Karpas-422 (cell line): ENCODE measurements at regions not wholly inside any gene's neighbourhood (a gene's known extent, or its start where the extent isn't known, plus 50 kb on each side); places are given as distances from the start of the nearest gene placed in this dataset.

Source experiments
- DNase-seq: peaks from one replicate; pipeline ENCODE4 v3.0.0-alpha.2; 2015
- H2AFZ ChIP-seq: fragments of 200-600 bp; sonication (generic); 2 replicates; pipeline ENCODE4 v1.6.1; 2014; ENCODE audit warnings: antibody characterized with exemption, low read length, mixed read lengths
- H3K27ac ChIP-seq: fragments of 200-600 bp; sonication (generic); 2 replicates; pipeline ENCODE4 v1.5.1; 2014; ENCODE audit warnings: mild to moderate bottlenecking, low read length, moderate library complexity
- H3K27me3 ChIP-seq: fragments of 200-600 bp; sonication (generic); 2 replicates; pipeline ENCODE4 v1.6.1; 2014; ENCODE audit warnings: low read length, mixed read lengths
- H3K36me3 ChIP-seq: fragments of 200-600 bp; sonication (generic); 2 replicates; pipeline ENCODE4 v1.6.1; 2014; ENCODE audit warnings: low read length, mixed read lengths; ENCODE audit not compliant: insufficient read depth
- H3K4me1 ChIP-seq: fragments of 200-600 bp; sonication (generic); 2 replicates; pipeline ENCODE4 v1.6.1; 2014; ENCODE audit warnings: mild to moderate bottlenecking, low read length, mixed read lengths
- H3K4me2 ChIP-seq: fragments of 200-600 bp; sonication (generic); 2 replicates; pipeline ENCODE4 v1.6.1; 2014; ENCODE audit warnings: low read length, low read depth, mild to moderate bottlenecking; ENCODE audit not compliant: poor library complexity, severe bottlenecking
- H3K4me3 ChIP-seq: fragments of 200-600 bp; sonication (generic); 2 replicates; pipeline ENCODE4 v1.5.1; 2014; ENCODE audit warnings: mild to moderate bottlenecking, antibody characterized with exemption, low read length, mixed read lengths
- H3K79me2 ChIP-seq: fragments of 200-600 bp; sonication (generic); 2 replicates; pipeline ENCODE4 v1.6.1; 2014; ENCODE audit warnings: mild to moderate bottlenecking, low read length, mixed read lengths
- H3K9ac ChIP-seq: fragments of 200-600 bp; sonication (generic); 2 replicates; pipeline ENCODE4 v1.6.0; 2014; ENCODE audit warnings: low read length
- H3K9me2 ChIP-seq: fragments of 200-600 bp; sonication (generic), shearing (Covaris generic); replicated peaks from 2 replicates; pipeline ENCODE4 v1.6.0; 2014; ENCODE audit warnings: mild to moderate bottlenecking, low read length, moderate library complexity; ENCODE audit not compliant: insufficient read depth
- H3K9me3 ChIP-seq: fragments of 300-700, 200-600 bp; sonication (generic); 2 replicates; pipeline ENCODE4 v1.6.1; 2014; ENCODE audit warnings: low read length, mixed read lengths
- H4K20me1 ChIP-seq: fragments of 200-600 bp; sonication (generic); 2 replicates; pipeline ENCODE4 v1.6.1; 2014; ENCODE audit warnings: mild to moderate bottlenecking, antibody characterized with exemption, low read length, low read depth; ENCODE audit not compliant: insufficient read depth

DNA sequence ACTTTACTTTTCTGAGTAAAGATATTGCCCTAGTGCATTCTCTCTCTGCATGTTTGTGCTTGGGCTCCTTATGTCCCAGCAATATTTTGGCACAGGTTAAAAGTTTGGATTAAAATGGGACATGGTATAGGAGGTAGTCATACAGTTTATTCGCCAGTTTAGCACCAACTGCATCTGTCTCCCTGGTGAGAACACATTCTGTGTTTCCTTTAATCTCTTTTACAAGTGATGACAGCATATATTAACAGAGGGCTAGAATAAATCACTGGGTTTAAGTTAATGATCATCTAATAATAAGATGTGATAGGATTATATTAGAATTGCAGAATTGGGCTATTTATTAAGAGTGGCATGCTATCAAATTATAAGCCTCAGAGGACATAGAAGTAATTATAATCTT is 550.1 kb downstream of the LRRC70 start:
- no peak for DNase-seq

DNA sequence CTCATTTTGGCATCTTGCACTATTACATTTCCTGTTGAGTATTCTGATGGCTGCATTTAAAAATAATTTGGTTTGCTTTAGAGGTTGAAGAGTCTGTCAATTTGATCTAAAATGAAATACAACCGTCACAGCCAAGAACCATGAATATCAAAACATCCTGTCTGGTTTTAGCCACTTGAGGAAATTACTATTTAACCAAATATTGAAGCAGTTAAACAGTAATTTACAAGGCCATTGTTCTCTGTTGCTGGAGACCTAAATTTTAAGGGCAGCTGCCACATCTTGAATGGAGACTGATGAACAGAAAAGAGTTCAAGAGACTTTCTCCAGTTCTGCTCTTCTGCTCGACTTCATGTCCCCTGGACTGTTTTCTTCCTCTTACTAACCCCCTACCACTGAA is 549.4 kb downstream of the LRRC70 start:
- H3K9ac ChIP-seq, result no peak overlapping the region
- no peaks in the 10 kb centered on the region for H4K20me1 ChIP-seq
- no peaks in the 10 kb centered on the region for H3K9me2 ChIP-seq
- no peaks in the 10 kb centered on the region for H3K27me3 ChIP-seq
- no peak for DNase-seq
- H3K27ac ChIP-seq, result no peak overlapping the region
- H3K4me3 ChIP-seq, result no peak overlapping the region
- H3K79me2 ChIP-seq, result no peaks in the 10 kb centered on the region
- no peak overlapping the region for H3K4me2 ChIP-seq
- H3K4me1 ChIP-seq, result no peaks in the 10 kb centered on the region
- H3K9me3 ChIP-seq, result no peaks in the 10 kb centered on the region
- H2AFZ ChIP-seq, result no peak overlapping the region
- no peaks in the 10 kb centered on the region for H3K36me3 ChIP-seq

More for the DNA sequence above, 550.1 kb downstream of the LRRC70 start:
- Histone ChIP-seq H3K27me3 (no peaks in the 10 kb centered on the region), H3K36me3 (no peaks in the 10 kb centered on the region), H3K9me3 (no peaks in the 10 kb centered on the region), H3K27ac (no peak overlapping the region), H3K79me2 (no peaks in the 10 kb centered on the region), H3K4me3 (no peak overlapping the region), H2AFZ (no peak overlapping the region), H3K4me2 (no peak overlapping the region), H3K4me1 (no peaks in the 10 kb centered on the region), H4K20me1 (no peaks in the 10 kb centered on the region), H3K9me2 (no peaks in the 10 kb centered on the region), H3K9ac (no peak overlapping the region)

DNA sequence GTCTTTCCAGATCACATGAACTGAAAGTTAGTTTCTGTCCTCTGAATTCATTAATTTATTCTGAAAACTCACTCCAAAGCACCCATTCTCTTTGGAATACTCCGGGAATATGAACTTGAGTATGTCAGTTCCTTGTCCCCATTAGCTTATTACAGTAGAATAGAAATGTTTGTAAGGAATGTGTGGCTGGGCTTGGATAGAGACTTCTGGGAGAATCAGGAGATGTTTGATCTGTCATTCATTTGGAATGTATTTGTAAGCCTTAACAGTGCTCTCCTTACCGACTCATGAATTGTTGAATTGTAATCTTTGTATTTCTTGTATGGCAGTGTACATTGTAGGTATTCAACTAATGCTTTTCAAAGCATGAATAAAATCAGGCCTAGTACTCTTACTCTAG is 548.4 kb downstream of the LRRC70 start:
- no peaks in the 10 kb centered on the region for H3K36me3 ChIP-seq
- H3K4me1 ChIP-seq, result no peaks in the 10 kb centered on the region
- no peaks in the 10 kb centered on the region for H3K27me3 ChIP-seq
- H3K9ac ChIP-seq, result no peak overlapping the region
- no peak for DNase-seq
- H3K79me2 ChIP-seq, result no peaks in the 10 kb centered on the region
- H2AFZ ChIP-seq, result no peak overlapping the region
- H3K9me2 ChIP-seq, result no peaks in the 10 kb centered on the region
- H4K20me1 ChIP-seq, result no peaks in the 10 kb centered on the region
- H3K9me3 ChIP-seq, result no peaks in the 10 kb centered on the region
- H3K27ac ChIP-seq, result no peak overlapping the region
- H3K4me3 ChIP-seq, result no peak overlapping the region
- H3K4me2 ChIP-seq, result no peak overlapping the region

DNA sequence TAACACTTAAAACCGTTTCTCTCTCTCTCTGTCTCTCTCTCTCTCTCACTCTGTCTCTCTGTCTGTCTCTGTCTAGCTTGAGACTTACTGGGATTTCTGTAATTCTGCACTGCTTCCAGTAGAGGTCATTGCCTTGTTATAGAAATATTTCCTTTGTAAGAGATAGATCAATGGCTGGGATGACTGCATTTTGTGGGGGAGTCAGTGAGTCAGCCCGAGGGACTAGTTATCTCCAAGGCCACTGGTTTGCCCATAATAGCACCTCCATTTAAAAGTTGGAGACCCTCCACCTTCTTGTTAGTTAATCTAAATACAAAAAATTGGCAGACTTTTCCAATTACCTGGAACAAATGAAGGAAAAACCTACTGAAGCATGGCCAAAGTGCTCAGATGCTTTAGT is 547.2 kb downstream of the LRRC70 start:
- no peak overlapping the region for H3K4me3 ChIP-seq
- no peak overlapping the region for H3K4me2 ChIP-seq
- H3K36me3 ChIP-seq, result no peaks in the 10 kb centered on the region
- no peaks in the 10 kb centered on the region for H3K9me3 ChIP-seq
- H3K27ac ChIP-seq, result no peak overlapping the region
- no peaks in the 10 kb centered on the region for H3K79me2 ChIP-seq
- H4K20me1 ChIP-seq, result no peaks in the 10 kb centered on the region
- no peaks in the 10 kb centered on the region for H3K9me2 ChIP-seq
- peak; percentile 70 for DNase-seq
- no peak overlapping the region for H3K9ac ChIP-seq
- H3K27me3 ChIP-seq, result no peaks in the 10 kb centered on the region
- H3K4me1 ChIP-seq, result no peaks in the 10 kb centered on the region
- no peak overlapping the region for H2AFZ ChIP-seq

DNA sequence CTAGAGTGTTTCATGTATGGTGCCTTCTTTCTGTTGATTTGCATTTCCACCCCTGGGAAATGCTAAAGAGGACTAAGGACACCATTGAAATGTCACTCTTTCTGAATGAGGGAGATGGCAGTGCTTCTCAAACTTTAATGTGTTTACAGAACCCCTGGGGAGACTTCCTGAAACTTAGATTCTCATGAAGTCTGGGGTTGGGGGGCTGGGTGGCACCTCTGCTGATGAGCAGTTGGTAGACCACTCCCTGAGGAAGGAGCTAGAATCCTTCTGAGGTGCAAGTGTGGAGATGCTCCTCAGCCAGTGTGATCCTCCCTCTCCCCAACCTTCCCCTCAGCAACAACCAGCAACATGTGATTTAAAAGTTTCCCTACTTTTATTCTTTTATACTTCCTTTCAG is 546.8 kb downstream of the LRRC70 start:
- Histone ChIP-seq H3K27me3 (no peaks in the 10 kb centered on the region), H3K9me2 (no peaks in the 10 kb centered on the region), H3K9me3 (no peaks in the 10 kb centered on the region), H3K9ac (no peak overlapping the region), H3K4me1 (no peaks in the 10 kb centered on the region), H4K20me1 (no peaks in the 10 kb centered on the region), H3K36me3 (no peaks in the 10 kb centered on the region), H3K79me2 (no peaks in the 10 kb centered on the region), H2AFZ (no peak overlapping the region), H3K4me3 (no peak overlapping the region), H3K27ac (no peak overlapping the region), H3K4me2 (no peak overlapping the region)
- DNase-seq, result no peak

DNA sequence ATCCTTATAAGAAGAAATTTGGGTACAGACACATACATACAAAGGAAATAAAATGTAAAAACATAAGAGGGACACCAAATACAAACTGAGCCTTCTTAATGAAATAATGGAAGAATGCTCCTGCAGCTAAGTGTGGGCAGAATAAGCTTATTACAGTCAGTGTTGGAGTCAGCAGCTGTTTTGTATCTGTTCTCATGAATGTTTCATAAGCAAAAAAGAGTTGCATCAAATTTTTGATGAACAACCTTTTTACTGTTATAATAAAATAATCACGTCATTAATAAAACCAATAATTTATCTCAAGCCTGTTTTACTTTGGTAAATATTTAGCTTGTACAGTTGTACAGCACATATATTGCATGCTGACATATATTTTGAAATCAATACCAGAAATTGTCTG is 545.6 kb downstream of the LRRC70 start:
- Histone ChIP-seq H3K4me3 (no peak overlapping the region), H3K36me3 (no peaks in the 10 kb centered on the region), H3K4me1 (no peaks in the 10 kb centered on the region), H3K79me2 (no peaks in the 10 kb centered on the region), H3K27ac (no peak overlapping the region), H3K9me2 (no peaks in the 10 kb centered on the region), H3K9ac (no peak overlapping the region), H4K20me1 (no peaks in the 10 kb centered on the region), H3K27me3 (no peaks in the 10 kb centered on the region), H3K9me3 (no peaks in the 10 kb centered on the region), H2AFZ (no peak overlapping the region), H3K4me2 (no peak overlapping the region)
- no peak for DNase-seq

DNA sequence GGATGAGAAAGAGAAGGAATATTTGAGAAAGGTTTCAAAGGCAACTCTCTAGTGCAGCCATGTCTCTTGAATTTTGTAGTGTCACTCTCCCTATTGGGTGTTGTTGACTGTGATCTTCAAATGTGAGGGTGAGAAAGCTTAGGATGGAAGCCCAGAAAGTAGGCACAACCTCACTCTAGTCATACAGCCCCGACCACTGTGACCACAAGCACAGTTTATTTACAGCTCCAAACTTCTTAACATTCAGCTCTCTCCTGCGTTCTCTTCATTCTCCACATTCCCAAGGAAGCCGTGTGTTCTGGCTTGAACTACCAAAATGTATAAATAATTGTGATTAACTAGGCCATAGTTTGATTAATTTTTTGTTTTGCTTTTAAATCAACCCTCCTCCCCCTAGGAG is 542.9 kb downstream of the LRRC70 start:
- DNase-seq, result no peak
- no peaks in the 10 kb centered on the region for H3K36me3 ChIP-seq
- no peak overlapping the region for H2AFZ ChIP-seq
- H3K79me2 ChIP-seq, result no peaks in the 10 kb centered on the region
- H3K9ac ChIP-seq, result no peak overlapping the region
- H3K9me3 ChIP-seq, result no peaks in the 10 kb centered on the region
- H3K4me2 ChIP-seq, result no peak overlapping the region
- H3K4me3 ChIP-seq, result no peak overlapping the region
- no peaks in the 10 kb centered on the region for H3K4me1 ChIP-seq
- no peak overlapping the region for H3K27ac ChIP-seq
- no peaks in the 10 kb centered on the region for H4K20me1 ChIP-seq
- no peaks in the 10 kb centered on the region for H3K9me2 ChIP-seq
- H3K27me3 ChIP-seq, result no peaks in the 10 kb centered on the region

DNA sequence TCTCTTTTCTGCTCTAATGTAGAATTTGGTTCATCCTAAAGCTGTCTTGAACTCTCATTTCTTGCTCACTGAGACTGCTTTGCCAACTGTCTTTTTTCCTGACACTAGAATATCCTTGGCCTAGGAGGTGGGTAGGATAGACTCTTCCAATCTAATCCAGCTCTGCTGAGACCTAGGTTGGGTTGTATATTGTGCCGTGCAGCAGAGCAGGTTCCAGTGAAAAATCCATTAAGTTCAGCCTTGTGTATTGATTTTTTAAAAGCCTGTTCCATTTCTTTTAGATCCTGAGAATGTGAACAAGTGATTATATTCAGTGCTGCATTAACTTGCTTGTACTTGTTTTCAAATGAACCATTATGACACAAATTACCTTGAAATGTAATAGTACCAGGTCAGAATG is 539.6 kb downstream of the LRRC70 start:
- Histone ChIP-seq H3K79me2 (no peaks in the 10 kb centered on the region), H3K4me2 (no peak overlapping the region), H3K36me3 (no peaks in the 10 kb centered on the region), H3K9ac (no peak overlapping the region), H3K9me3 (no peaks in the 10 kb centered on the region), H3K9me2 (no peaks in the 10 kb centered on the region), H3K4me3 (no peak overlapping the region), H3K27me3 (no peaks in the 10 kb centered on the region), H4K20me1 (no peaks in the 10 kb centered on the region), H3K4me1 (no peaks in the 10 kb centered on the region), H2AFZ (no peak overlapping the region), H3K27ac (no peak overlapping the region)
- no peak for DNase-seq

DNA sequence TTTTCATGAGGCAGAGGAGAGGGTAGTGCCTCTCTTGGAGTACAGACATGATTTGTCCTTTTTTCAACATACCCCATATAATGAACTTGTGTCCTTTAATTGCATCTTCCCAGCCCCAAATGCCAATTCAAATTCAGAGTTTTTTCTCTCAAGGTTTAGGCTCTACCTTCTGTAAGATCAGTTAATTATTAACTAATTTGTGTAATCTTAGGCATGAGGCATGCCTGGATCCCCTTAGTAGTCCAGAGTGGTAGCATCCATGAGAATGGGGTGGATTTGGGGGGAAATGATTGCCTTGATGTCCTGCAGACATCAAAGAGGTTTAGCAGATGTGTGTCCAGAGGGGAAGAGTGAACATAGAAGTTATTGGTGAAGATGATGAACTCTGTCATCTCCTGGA is 533.3 kb downstream of the LRRC70 start:
- Histone ChIP-seq H3K4me2 (no peak overlapping the region), H3K9me3 (no peaks in the 10 kb centered on the region), H3K4me3 (no peak overlapping the region), H3K9ac (no peak overlapping the region), H3K27ac (no peak overlapping the region), H4K20me1 (no peaks in the 10 kb centered on the region), H3K36me3 (no peaks in the 10 kb centered on the region), H3K9me2 (no peaks in the 10 kb centered on the region), H2AFZ (no peak overlapping the region), H3K4me1 (no peaks in the 10 kb centered on the region), H3K79me2 (no peaks in the 10 kb centered on the region), H3K27me3 (no peaks in the 10 kb centered on the region)
- DNase-seq, result no peak
